ENCODE measurements at regions not wholly inside any gene's neighbourhood (a gene's known extent, or its start where the extent isn't known, plus 50 kb on each side); places are given as distances from the start of the nearest gene placed in this dataset.

GRCh38 chr17:69949973-69950695, 124.9 kb upstream of the KCNJ16 start:
- no peak for DNase-seq (ENCODE audit: low spot score)

- DNase-seq (ENCODE audit: low spot score), result no peak
These were observed 124.2 kb upstream of the KCNJ16 start for GRCh38 chr17:69950701-69951418.

- DNase-seq (ENCODE audit: low spot score), result no peak
These were observed 120.6 kb upstream of the KCNJ16 start for GRCh38 chr17:69954241-69954925.

- no peak for DNase-seq (ENCODE audit: low spot score)
These were observed 117.0 kb upstream of the KCNJ16 start for GRCh38 chr17:69958063-69958462.

GRCh38 chr17:69959283-69959682, 115.7 kb upstream of the KCNJ16 start:
- DNase-seq (ENCODE audit: low spot score), result no peak

- DNase-seq (ENCODE audit: low spot score), result no peak
These were observed 114.3 kb upstream of the KCNJ16 start for GRCh38 chr17:69960755-69961154.

GRCh38 chr17:69961501-69962145, 113.4 kb upstream of the KCNJ16 start:
- DNase-seq (ENCODE audit: low spot score), result no peak

GRCh38 chr17:69962436-69962995, 112.5 kb upstream of the KCNJ16 start:
- DNase-seq (ENCODE audit: low spot score), result no peak

GRCh38 chr17:69967910-69968411, 107.1 kb upstream of the KCNJ16 start:
- DNase-seq (ENCODE audit: low spot score), result no peak

GRCh38 chr17:69969897-69970296, 105.1 kb upstream of the KCNJ16 start:
- DNase-seq (ENCODE audit: low spot score), result no peak

- DNase-seq (ENCODE audit: low spot score), result no peak
These were observed 102.8 kb upstream of the KCNJ16 start for GRCh38 chr17:69972251-69972650.

GRCh38 chr17:69975808-69976207, 99.2 kb upstream of the KCNJ16 start:
- no peak for DNase-seq (ENCODE audit: low spot score)

GRCh38 chr17:69978056-69978646, 96.9 kb upstream of the KCNJ16 start:
- no peak for DNase-seq (ENCODE audit: low spot score)

- DNase-seq (ENCODE audit: low spot score), result no peak
These were observed 93.6 kb upstream of the KCNJ16 start for GRCh38 chr17:69981441-69981840.

- DNase-seq (ENCODE audit: low spot score), result no peak
These were observed 79.5 kb upstream of the KCNJ16 start for GRCh38 chr17:69995476-69995875.

GRCh38 chr17:69997332-69997731, 77.7 kb upstream of the KCNJ16 start:
- DNase-seq (ENCODE audit: low spot score), result peak; percentile 85

- no peak for DNase-seq (ENCODE audit: low spot score)
These were observed 75.8 kb upstream of the KCNJ16 start for GRCh38 chr17:69999253-69999652.

GRCh38 chr17:70006159-70006558, 68.9 kb upstream of the KCNJ16 start:
- peak; percentile 8 for DNase-seq (ENCODE audit: low spot score)

GRCh38 chr17:70011750-70012149, 63.3 kb upstream of the KCNJ16 start:
- no peak for DNase-seq (ENCODE audit: low spot score)

GRCh38 chr17:70013911-70014310, 61.1 kb upstream of the KCNJ16 start:
- DNase-seq (ENCODE audit: low spot score), result no peak

GRCh38 chr17:70017112-70017511, 57.9 kb upstream of the KCNJ16 start:
- no peak for DNase-seq (ENCODE audit: low spot score)

- DNase-seq (ENCODE audit: low spot score), result no peak
These were observed 57.1 kb upstream of the KCNJ16 start for GRCh38 chr17:70017941-70018340.
